ENCODE measurements at regions not wholly inside any gene's neighbourhood (a gene's known extent, or its start where the extent isn't known, plus 50 kb on each side); places are given as distances from the start of the nearest gene placed in this dataset.

GRCh38 chr18:39752351-39752750 lies 2186.8 kb upstream of the CELF4 start:
- TF ChIP-seq CTCF (IDR thresholded peaks at IDR 0.05) (no peak), POLR2A (IDR thresholded peaks at IDR 0.05) (no peak)
